DOHH2 (cell line): ENCODE measurements at regions not wholly inside any gene's neighbourhood (a gene's known extent, or its start where the extent isn't known, plus 50 kb on each side); places are given as distances from the start of the nearest gene placed in this dataset.

Experiments used
- EZH2phosphoT487 ChIP-seq: fragments of 200-600 bp; sonication (generic); IDR thresholded peaks from 2 replicates; pipeline ENCODE4 v1.6.1; 2017; ENCODE audit warnings: borderline replicate concordance, mild to moderate bottlenecking, antibody characterized with exemption, low read length, moderate library complexity, mixed read lengths
- TF ChIP-seq, protein P1 (sequence below): fragments of 200-600 bp; sonication (generic); IDR thresholded peaks from one replicate; pipeline ENCODE4 v1.5.1; 2014; ENCODE audit warnings: antibody characterized with exemption, mild to moderate bottlenecking, low read depth, low read length; ENCODE audit not compliant: poor library complexity, severe bottlenecking

DNA sequence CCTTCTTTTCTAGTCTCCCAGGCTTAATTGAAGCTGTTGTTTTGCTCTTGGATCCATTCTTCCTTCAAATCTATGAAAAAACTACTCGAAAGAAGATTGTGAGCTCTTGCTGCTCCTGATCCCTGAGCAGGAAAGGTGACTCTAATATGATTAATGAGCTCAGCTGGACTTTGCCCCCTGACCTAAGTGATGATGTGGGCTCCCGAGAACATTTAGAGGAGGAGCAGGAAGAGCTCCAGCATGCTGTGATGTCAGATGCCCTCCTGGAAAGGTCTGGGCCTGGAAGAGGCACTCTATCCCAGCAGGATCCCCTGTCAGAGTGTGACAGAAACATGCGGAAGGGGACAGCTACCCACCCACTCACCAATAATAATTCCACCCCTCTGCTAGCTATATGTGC, 117.9 kb upstream of the PELI1 start:
- TF ChIP-seq, protein P1, sequence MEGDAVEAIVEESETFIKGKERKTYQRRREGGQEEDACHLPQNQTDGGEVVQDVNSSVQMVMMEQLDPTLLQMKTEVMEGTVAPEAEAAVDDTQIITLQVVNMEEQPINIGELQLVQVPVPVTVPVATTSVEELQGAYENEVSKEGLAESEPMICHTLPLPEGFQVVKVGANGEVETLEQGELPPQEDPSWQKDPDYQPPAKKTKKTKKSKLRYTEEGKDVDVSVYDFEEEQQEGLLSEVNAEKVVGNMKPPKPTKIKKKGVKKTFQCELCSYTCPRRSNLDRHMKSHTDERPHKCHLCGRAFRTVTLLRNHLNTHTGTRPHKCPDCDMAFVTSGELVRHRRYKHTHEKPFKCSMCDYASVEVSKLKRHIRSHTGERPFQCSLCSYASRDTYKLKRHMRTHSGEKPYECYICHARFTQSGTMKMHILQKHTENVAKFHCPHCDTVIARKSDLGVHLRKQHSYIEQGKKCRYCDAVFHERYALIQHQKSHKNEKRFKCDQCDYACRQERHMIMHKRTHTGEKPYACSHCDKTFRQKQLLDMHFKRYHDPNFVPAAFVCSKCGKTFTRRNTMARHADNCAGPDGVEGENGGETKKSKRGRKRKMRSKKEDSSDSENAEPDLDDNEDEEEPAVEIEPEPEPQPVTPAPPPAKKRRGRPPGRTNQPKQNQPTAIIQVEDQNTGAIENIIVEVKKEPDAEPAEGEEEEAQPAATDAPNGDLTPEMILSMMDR = no peak
- no peak for TF ChIP-seq EZH2phosphoT487
